ENCODE measurements at regions not wholly inside any gene's neighbourhood (a gene's known extent, or its start where the extent isn't known, plus 50 kb on each side); places are given as distances from the start of the nearest gene placed in this dataset.
"Not testable (repeated sequence)": the region's sequence is repeated elsewhere in the genome, so short reads cannot be mapped to it uniquely, and the experiment has no call there.

DNA sequence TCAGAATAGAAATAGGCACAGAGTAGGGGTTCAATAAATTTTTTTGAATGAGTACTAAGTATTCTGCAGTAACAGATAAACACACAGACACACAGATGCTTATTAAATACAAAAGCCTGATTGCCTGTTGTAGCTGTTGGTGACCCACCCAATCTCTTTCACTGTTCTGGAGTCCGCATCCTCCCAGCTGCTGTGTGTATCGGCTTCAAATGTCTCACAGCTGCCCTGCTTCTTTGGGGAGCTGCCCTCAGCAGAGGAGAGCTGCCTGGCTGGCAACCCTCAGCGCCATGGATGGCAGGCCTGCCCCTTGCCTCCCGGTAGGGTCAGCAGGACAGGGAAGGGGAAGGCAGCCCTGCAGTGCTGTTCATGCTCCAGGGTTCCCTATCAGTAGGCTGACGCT, 50.5 kb upstream of the PRNP start:
- H3K27ac ChIP-seq (ENCODE audit: low read depth, low read length): no peak overlapping the region
- peaks cover 8% of the 10 kb centered on the region for H3K4me1 ChIP-seq (ENCODE audit: insufficient read depth, low read length)
- H3K27me3 ChIP-seq (ENCODE audit: control insufficient read depth in 1 of 2, insufficient read depth in 2 of 2, low read length in 2 of 2): no peaks in the 10 kb centered on the region
- H3K4me3 ChIP-seq (ENCODE audit: low read depth in 1 of 2, low read length in 2 of 2): no peak overlapping the region
- no peaks in the 10 kb centered on the region for H3K9me3 ChIP-seq (ENCODE audit: low read length)
- no peaks in the 10 kb centered on the region for H3K36me3 ChIP-seq (ENCODE audit: insufficient read depth, low read length)
- no peak overlapping the region for H3K9ac ChIP-seq (ENCODE audit: low read length)

DNA sequence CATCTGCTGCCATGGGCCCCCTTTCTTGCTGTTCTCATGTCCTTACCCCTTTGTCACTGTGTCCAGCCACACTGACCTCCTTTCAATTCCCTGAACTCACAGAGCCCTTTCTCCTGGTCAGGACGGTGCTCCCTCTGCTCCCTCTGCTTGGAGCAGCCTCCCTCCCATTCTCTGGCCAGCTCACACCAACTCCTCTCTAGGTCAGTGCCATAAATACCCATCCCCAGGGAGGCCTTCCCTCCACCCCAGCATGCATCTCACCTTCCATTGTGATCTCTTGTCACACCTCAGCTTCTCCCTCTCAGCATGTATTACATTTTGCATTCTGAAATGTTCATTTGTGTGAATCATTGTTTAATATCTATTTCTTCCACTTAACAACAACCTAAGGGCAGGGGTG, 50.9 kb upstream of the PRNP start:
- Histone ChIP-seq H3K4me1 (ENCODE audit: insufficient read depth, low read length) (peaks cover 13% of the 10 kb centered on the region), H3K27ac (ENCODE audit: low read depth, low read length) (no peak overlapping the region), H3K9ac (ENCODE audit: low read length) (no peak overlapping the region), H3K27me3 (ENCODE audit: control insufficient read depth in 1 of 2, insufficient read depth in 2 of 2, low read length in 2 of 2) (no peaks in the 10 kb centered on the region), H3K4me3 (ENCODE audit: low read depth in 1 of 2, low read length in 2 of 2) (no peak overlapping the region), H3K36me3 (ENCODE audit: insufficient read depth, low read length) (no peaks in the 10 kb centered on the region), H3K9me3 (ENCODE audit: low read length) (no peaks in the 10 kb centered on the region)

DNA sequence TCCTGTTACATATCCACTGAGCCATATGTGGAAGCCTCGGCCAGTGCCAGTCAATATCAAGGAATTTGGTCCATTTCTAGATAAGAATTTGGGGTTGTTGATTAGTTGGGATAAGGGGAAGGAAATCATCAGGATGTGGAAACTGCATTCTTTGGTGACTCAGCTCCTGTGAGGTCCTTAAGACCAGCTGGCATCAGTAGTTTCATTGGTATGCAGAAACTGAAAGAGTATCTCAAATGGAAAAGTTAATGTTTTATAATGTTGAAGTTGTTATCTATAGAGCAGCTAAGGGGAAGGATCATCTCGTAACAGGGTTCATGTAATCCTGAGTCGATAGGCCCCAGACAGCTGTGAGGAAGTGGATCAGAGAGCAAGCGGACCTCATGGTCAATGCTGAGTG, 52.5 kb upstream of the PRNP start:
- Histone ChIP-seq H3K9ac (ENCODE audit: low read length) (no peak overlapping the region), H3K27ac (ENCODE audit: low read depth, low read length) (no peak overlapping the region), H3K4me3 (ENCODE audit: low read depth in 1 of 2, low read length in 2 of 2) (no peak overlapping the region), H3K4me1 (ENCODE audit: insufficient read depth, low read length) (peaks cover 16% of the 10 kb centered on the region), H3K36me3 (ENCODE audit: insufficient read depth, low read length) (no peaks in the 10 kb centered on the region), H3K9me3 (ENCODE audit: low read length) (no peaks in the 10 kb centered on the region), H3K27me3 (ENCODE audit: control insufficient read depth in 1 of 2, insufficient read depth in 2 of 2, low read length in 2 of 2) (no peaks in the 10 kb centered on the region)

DNA sequence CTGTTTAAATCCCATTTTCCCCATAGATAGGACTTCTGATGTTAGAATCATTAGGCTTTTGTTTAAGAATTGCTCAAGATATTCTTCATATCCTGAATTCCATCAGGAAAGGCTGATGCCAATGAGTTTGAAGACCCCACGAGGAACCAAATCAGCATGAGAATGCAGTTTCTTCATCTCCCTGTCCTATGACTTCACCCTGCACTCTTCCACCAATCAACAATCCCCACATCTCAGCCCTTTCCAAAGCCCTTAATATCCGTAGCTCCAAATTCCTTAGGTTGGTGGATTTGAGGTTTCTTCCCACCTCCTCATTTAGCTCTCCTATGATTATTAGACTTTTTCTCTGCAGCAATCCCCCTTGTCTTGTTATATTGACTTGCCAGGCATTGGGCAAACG, 52.9 kb upstream of the PRNP start:
- no peak overlapping the region for H3K4me3 ChIP-seq (ENCODE audit: low read depth in 1 of 2, low read length in 2 of 2)
- H3K27me3 ChIP-seq (ENCODE audit: control insufficient read depth in 1 of 2, insufficient read depth in 2 of 2, low read length in 2 of 2): no peaks in the 10 kb centered on the region
- H3K4me1 ChIP-seq (ENCODE audit: insufficient read depth, low read length): peaks cover 16% of the 10 kb centered on the region
- H3K9ac ChIP-seq (ENCODE audit: low read length): no peak overlapping the region
- H3K36me3 ChIP-seq (ENCODE audit: insufficient read depth, low read length): no peaks in the 10 kb centered on the region
- no peak overlapping the region for H3K27ac ChIP-seq (ENCODE audit: low read depth, low read length)
- no peaks in the 10 kb centered on the region for H3K9me3 ChIP-seq (ENCODE audit: low read length)

DNA sequence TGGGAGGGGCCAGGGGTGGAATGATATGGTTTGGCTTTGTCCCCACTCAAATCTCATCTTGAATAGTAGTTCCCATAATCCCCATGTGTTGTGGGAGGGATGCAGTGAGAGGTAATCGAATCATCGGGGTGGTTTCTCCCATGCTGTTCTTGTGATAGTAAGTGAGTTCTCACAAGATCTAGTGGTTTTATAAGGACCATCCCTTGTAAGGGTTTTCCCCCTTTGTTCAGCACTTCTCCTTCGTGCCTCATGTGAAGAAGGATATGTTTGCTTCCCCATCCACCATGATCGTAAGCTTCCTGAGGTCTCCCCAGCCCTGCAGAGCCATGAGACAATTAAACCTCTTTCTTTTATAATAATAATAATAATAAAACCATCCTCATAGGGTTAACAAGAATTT, 53.4 kb upstream of the PRNP start:
- no peak overlapping the region for H3K9ac ChIP-seq (ENCODE audit: low read length)
- H3K27ac ChIP-seq (ENCODE audit: low read depth, low read length): no peak overlapping the region
- peaks cover 16% of the 10 kb centered on the region for H3K4me1 ChIP-seq (ENCODE audit: insufficient read depth, low read length)
- no peak overlapping the region for H3K4me3 ChIP-seq (ENCODE audit: low read depth in 1 of 2, low read length in 2 of 2)
- H3K9me3 ChIP-seq (ENCODE audit: low read length): no peaks in the 10 kb centered on the region
- H3K27me3 ChIP-seq (ENCODE audit: control insufficient read depth in 1 of 2, insufficient read depth in 2 of 2, low read length in 2 of 2): no peaks in the 10 kb centered on the region
- no peaks in the 10 kb centered on the region for H3K36me3 ChIP-seq (ENCODE audit: insufficient read depth, low read length)

DNA sequence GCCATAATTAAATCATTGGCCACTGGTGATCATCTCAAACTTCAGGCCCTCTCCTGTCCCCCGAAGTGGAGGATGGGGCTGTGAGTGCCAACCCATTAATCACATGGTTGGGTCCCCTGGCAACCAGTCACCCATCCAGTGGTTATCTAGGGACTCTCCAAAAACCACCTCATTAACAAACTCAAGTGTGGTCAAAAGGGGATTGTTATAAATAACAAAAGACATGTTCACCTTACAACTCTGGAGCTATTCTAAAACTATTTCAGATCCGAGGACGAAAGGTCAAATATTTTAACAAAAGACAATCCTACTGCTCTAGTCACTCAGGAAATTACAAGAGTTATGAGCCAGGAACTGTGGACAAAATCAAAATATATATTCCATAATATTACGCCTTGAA, 60.0 kb upstream of the PRNP start:
- Histone ChIP-seq H3K4me1 (ENCODE audit: insufficient read depth, low read length) (peaks cover 7% of the 10 kb centered on the region), H3K9me3 (ENCODE audit: low read length) (no peaks in the 10 kb centered on the region), H3K27me3 (ENCODE audit: control insufficient read depth in 1 of 2, insufficient read depth in 2 of 2, low read length in 2 of 2) (no peaks in the 10 kb centered on the region), H3K9ac (ENCODE audit: low read length) (no peak overlapping the region), H3K4me3 (ENCODE audit: low read depth in 1 of 2, low read length in 2 of 2) (no peak overlapping the region), H3K27ac (ENCODE audit: low read depth, low read length) (no peak overlapping the region), H3K36me3 (ENCODE audit: insufficient read depth, low read length) (no peaks in the 10 kb centered on the region)

DNA sequence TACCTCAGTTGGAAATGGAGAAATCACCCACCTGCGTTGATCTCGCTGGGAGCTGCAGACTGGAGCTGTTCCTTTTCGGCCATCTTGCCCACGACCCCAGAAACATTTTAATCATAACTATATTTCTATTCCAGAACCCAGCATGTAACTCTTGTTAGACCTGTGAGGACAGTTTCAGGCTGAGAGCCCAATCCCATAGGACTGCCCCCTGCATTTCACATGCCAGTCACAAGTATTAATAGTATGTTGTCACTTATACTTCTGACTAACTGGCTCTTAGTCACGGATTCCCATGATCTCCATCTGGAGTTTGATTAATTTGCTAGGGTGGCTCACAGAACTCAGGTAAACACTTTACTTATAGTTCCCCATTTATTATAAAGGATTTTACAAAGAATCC, 60.6 kb upstream of the PRNP start:
- H3K9ac ChIP-seq (ENCODE audit: low read length): no peak overlapping the region
- H3K27me3 ChIP-seq (ENCODE audit: control insufficient read depth in 1 of 2, insufficient read depth in 2 of 2, low read length in 2 of 2): no peaks in the 10 kb centered on the region
- no peaks in the 10 kb centered on the region for H3K36me3 ChIP-seq (ENCODE audit: insufficient read depth, low read length)
- H3K9me3 ChIP-seq (ENCODE audit: low read length): no peaks in the 10 kb centered on the region
- no peak overlapping the region for H3K27ac ChIP-seq (ENCODE audit: low read depth, low read length)
- H3K4me1 ChIP-seq (ENCODE audit: insufficient read depth, low read length): peaks cover 6% of the 10 kb centered on the region
- H3K4me3 ChIP-seq (ENCODE audit: low read depth in 1 of 2, low read length in 2 of 2): no peak overlapping the region

DNA sequence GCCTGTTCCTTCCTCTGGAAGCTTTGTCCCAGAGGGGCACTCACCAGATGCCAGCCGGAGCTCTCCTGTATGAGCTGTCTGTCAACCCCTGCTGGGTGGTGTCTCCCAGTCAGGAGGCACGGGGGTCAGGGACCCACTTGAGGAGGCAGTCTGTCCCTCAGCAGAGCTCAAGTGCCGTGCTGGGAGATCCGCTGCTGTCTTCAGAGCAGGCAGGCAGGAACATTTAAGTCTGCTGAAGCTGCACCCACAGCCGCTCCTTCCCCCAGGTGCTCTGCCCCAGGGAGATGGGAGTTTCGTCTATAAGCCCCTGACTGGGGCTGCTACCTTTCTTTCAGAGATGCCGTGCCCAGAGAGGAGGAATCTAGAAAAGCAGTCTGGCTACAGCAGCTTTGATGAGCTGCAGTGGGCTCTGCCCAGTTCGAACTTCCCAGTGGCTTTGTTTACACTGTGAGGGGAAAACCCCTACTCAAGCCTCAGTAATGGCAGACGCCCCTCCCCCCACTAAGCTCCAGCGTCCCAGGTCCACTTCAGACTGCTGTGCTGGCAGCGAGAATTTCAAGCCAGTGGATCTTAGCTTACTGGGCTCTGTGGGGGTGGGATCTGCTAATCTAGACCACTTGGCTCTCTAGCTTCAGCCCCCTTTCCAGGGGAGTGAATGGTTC, 61.5 kb upstream of the PRNP start:
- H3K27ac ChIP-seq (ENCODE audit: low read depth, low read length); H3K36me3 ChIP-seq (ENCODE audit: insufficient read depth, low read length); H3K9ac ChIP-seq (ENCODE audit: low read length); H3K27me3 ChIP-seq (ENCODE audit: control insufficient read depth in 1 of 2, insufficient read depth in 2 of 2, low read length in 2 of 2); H3K4me1 ChIP-seq (ENCODE audit: insufficient read depth, low read length); H3K4me3 ChIP-seq (ENCODE audit: low read depth in 1 of 2, low read length in 2 of 2); H3K9me3 ChIP-seq (ENCODE audit: low read length): not testable (repeated sequence)

DNA sequence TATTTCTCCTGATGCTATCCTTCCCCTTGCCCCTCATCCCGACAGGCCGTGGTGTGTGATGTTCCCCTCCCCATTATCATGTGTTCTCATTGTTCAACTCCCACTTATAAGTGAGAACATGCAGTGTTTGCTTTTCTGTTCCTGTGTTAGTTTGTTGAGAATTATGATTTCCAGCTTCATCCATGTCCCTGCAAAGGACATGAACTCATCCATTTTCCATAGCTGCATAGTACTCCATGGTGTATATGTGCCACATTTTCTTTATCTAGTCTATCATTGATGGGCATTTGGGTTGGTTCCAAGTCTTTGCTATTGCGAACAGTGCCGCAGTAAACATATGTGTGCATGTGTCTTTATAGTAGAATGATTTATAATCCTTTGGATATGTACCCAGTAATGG, 67.1 kb upstream of the PRNP start:
- not testable (repeated sequence) for H3K27ac ChIP-seq (ENCODE audit: low read depth, low read length); H3K27me3 ChIP-seq (ENCODE audit: control insufficient read depth in 1 of 2, insufficient read depth in 2 of 2, low read length in 2 of 2); H3K4me3 ChIP-seq (ENCODE audit: low read depth in 1 of 2, low read length in 2 of 2); H3K36me3 ChIP-seq (ENCODE audit: insufficient read depth, low read length); H3K9ac ChIP-seq (ENCODE audit: low read length); H3K4me1 ChIP-seq (ENCODE audit: insufficient read depth, low read length); H3K9me3 ChIP-seq (ENCODE audit: low read length)

DNA sequence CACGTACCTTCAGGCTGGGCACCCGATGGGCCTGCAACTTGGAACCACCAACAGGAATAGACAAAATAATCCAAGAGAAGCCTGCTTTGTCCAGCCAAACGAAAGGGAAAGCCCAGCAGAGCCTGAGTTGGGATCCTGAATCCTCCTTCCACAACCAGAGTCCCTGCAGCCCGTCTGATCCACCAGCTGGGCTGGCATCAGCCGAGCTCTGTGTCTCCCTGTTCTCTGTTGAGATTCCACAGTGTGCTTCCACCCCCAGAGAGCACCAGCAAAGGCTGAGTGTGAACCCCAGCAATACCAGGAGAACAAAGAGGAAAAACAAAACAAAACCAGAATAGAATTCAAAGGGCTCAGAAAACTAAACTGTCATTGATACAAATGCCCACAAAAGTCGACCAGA, 68.8 kb upstream of the PRNP start:
- no peaks in the 10 kb centered on the region for H3K36me3 ChIP-seq (ENCODE audit: insufficient read depth, low read length)
- no peak overlapping the region for H3K27ac ChIP-seq (ENCODE audit: low read depth, low read length)
- H3K27me3 ChIP-seq (ENCODE audit: control insufficient read depth in 1 of 2, insufficient read depth in 2 of 2, low read length in 2 of 2): no peaks in the 10 kb centered on the region
- H3K9ac ChIP-seq (ENCODE audit: low read length): no peak overlapping the region
- H3K9me3 ChIP-seq (ENCODE audit: low read length): no peaks in the 10 kb centered on the region
- H3K4me1 ChIP-seq (ENCODE audit: insufficient read depth, low read length): peaks cover 17% of the 10 kb centered on the region
- no peak overlapping the region for H3K4me3 ChIP-seq (ENCODE audit: low read depth in 1 of 2, low read length in 2 of 2)

DNA sequence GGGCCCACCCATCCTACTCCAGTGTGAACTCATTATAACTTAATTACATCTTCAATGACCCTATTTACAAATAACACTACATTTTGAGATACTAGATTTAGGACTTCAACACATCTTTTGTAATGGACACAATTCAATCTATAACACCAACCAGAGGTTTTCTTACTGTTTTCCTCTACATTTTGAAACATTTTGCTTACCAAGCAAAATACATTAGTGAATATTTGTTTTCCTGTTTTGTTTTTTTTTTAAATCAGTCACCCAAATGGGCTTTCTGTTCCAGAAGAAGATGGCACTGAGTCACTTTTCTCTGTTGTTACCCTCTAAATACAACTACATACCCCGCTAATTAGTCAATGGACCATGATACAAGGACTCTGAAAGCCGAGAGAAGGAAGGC, 69.2 kb upstream of the PRNP start:
- Histone ChIP-seq H3K27ac (ENCODE audit: low read depth, low read length) (no peak overlapping the region), H3K9me3 (ENCODE audit: low read length) (no peaks in the 10 kb centered on the region), H3K36me3 (ENCODE audit: insufficient read depth, low read length) (no peaks in the 10 kb centered on the region), H3K27me3 (ENCODE audit: control insufficient read depth in 1 of 2, insufficient read depth in 2 of 2, low read length in 2 of 2) (no peaks in the 10 kb centered on the region), H3K4me1 (ENCODE audit: insufficient read depth, low read length) (peaks cover 17% of the 10 kb centered on the region), H3K9ac (ENCODE audit: low read length) (no peak overlapping the region), H3K4me3 (ENCODE audit: low read depth in 1 of 2, low read length in 2 of 2) (no peak overlapping the region)

DNA sequence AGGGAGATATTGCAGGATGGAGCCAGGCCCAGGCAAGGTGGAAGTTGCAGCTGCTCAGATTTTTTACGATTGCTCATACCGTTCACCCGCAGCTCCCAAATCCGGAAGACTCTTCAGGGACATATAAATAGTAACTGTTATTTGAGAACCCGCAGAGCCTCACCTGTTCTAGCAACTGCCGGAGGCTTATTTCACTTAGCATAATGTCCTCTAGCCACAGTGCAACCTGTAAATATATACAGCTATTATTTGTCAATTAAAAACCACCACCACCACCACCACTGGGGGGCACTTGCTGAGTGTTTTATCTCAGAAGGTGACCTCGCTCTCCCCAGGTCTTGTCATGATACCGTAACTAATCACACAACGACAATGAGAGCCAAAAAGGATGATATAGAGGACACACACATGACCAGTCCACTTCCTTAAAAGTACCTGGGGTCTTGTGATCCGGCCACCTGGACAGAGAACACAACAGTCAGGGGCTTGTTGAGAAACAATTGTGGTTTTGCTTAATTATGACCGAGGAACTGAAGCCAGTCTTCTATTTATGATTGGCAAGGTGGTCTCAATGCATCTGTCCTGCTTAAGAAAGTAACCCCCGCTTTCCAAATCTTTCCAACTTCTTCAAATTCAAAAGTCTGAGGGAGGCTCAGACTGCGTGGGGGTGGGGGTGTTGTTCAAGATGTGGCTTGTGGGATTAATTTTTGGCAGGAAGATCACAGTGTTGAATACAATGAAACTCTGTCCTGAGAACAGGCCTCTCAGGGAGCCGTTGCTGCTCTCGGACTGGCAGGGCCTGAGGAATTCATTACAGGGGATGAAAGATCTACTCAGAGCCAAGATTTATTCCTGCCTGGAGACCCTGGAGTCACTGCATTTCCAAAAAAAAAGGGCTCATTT, 72.3 kb upstream of the PRNP start:
- Histone ChIP-seq H3K27ac (ENCODE audit: low read depth, low read length) (peak overlapping the region; percentile 6), H3K9me3 (ENCODE audit: low read length) (no peaks in the 10 kb centered on the region), H3K27me3 (ENCODE audit: control insufficient read depth in 1 of 2, insufficient read depth in 2 of 2, low read length in 2 of 2) (no peaks in the 10 kb centered on the region), H3K4me1 (ENCODE audit: insufficient read depth, low read length) (peaks cover 17% of the 10 kb centered on the region), H3K9ac (ENCODE audit: low read length) (no peak overlapping the region), H3K36me3 (ENCODE audit: insufficient read depth, low read length) (no peaks in the 10 kb centered on the region), H3K4me3 (ENCODE audit: low read depth in 1 of 2, low read length in 2 of 2) (peak overlapping the region in 1 of 2 donors; percentile 51)
